ENCODE measurements at regions not wholly inside any gene's neighbourhood (a gene's known extent, or its start where the extent isn't known, plus 50 kb on each side); places are given as distances from the start of the nearest gene placed in this dataset.
A peak's percentile ranks its signal among the peaks of the same experiment; 100 is the strongest.

- TF ChIP-seq JUND (IDR thresholded peaks at IDR 0.05; ENCODE audit: low read depth, low read length), result peak; percentile 48; the same call in 1 of the 2 replicates
- no peak for TF ChIP-seq ZNF274 (IDR thresholded peaks at IDR 0.05; ENCODE audit: insufficient read depth, insufficient read length)
- no peak for TF ChIP-seq KLF5 (IDR thresholded peaks at IDR 0.05; ENCODE audit: partially characterized antibody)
- no peak for TF ChIP-seq USF2 (IDR thresholded peaks at IDR 0.05; ENCODE audit: borderline replicate concordance, low read depth, low read length)
- no peak for TF ChIP-seq BRCA1 (IDR thresholded peaks at IDR 0.05; ENCODE audit: low read depth, low read length)
- TF ChIP-seq SMAD5 (IDR thresholded peaks at IDR 0.05; ENCODE audit: low read depth), result no peak
- no peak for TF ChIP-seq PAX8 (IDR thresholded peaks at IDR 0.05)
- TF ChIP-seq BCL11A (IDR thresholded peaks at IDR 0.05; ENCODE audit: low read depth, low read length), result peak; percentile 95
- TF ChIP-seq GATAD2B (conservative IDR thresholded peaks at IDR 0.05; ENCODE audit: low read depth), result peak; percentile 64; the same call in 1 of the 2 replicates
- TF ChIP-seq HCFC1 (IDR thresholded peaks at IDR 0.05; ENCODE audit: low read length), result no peak
- TF ChIP-seq CBX5 (IDR thresholded peaks at IDR 0.05; ENCODE audit: low read depth), result no peak
- no peak for TF ChIP-seq SUPT20H (IDR thresholded peaks at IDR 0.05; ENCODE audit: borderline replicate concordance, control insufficient read depth, low read depth, low read length)
- no peak for TF ChIP-seq CHD4 (IDR thresholded peaks at IDR 0.05)
- peak in 1 of 2 experiments; percentile 66; a peak in 1 of 3 replicates for TF ChIP-seq EGR1 (IDR thresholded peaks at IDR 0.05; ENCODE audit: borderline replicate concordance in 1 of 2, low read depth in 2 of 2, low read length in 2 of 2)
- peak; percentile 96 for TF ChIP-seq ATF2 (IDR thresholded peaks at IDR 0.05; ENCODE audit: low read length)
- peak; percentile 86 for TF ChIP-seq POU2F2 (IDR thresholded peaks at IDR 0.05; ENCODE audit: borderline replicate concordance, low read depth, low read length)
- no peak for TF ChIP-seq SIN3A (IDR thresholded peaks at IDR 0.05; ENCODE audit: low read depth, low read length)
- TF ChIP-seq, protein P1, sequence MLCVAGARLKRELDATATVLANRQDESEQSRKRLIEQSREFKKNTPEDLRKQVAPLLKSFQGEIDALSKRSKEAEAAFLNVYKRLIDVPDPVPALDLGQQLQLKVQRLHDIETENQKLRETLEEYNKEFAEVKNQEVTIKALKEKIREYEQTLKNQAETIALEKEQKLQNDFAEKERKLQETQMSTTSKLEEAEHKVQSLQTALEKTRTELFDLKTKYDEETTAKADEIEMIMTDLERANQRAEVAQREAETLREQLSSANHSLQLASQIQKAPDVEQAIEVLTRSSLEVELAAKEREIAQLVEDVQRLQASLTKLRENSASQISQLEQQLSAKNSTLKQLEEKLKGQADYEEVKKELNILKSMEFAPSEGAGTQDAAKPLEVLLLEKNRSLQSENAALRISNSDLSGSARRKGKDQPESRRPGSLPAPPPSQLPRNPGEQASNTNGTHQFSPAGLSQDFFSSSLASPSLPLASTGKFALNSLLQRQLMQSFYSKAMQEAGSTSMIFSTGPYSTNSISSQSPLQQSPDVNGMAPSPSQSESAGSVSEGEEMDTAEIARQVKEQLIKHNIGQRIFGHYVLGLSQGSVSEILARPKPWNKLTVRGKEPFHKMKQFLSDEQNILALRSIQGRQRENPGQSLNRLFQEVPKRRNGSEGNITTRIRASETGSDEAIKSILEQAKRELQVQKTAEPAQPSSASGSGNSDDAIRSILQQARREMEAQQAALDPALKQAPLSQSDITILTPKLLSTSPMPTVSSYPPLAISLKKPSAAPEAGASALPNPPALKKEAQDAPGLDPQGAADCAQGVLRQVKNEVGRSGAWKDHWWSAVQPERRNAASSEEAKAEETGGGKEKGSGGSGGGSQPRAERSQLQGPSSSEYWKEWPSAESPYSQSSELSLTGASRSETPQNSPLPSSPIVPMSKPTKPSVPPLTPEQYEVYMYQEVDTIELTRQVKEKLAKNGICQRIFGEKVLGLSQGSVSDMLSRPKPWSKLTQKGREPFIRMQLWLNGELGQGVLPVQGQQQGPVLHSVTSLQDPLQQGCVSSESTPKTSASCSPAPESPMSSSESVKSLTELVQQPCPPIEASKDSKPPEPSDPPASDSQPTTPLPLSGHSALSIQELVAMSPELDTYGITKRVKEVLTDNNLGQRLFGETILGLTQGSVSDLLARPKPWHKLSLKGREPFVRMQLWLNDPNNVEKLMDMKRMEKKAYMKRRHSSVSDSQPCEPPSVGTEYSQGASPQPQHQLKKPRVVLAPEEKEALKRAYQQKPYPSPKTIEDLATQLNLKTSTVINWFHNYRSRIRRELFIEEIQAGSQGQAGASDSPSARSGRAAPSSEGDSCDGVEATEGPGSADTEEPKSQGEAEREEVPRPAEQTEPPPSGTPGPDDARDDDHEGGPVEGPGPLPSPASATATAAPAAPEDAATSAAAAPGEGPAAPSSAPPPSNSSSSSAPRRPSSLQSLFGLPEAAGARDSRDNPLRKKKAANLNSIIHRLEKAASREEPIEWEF (IDR thresholded peaks at IDR 0.05; ENCODE audit: insufficient replicate concordance, low read depth, low read length), result peak; percentile 87
- peak; percentile 78 to 88 for TF ChIP-seq BHLHE40 (IDR thresholded peaks at IDR 0.05; ENCODE audit: borderline replicate concordance in 1 of 2, low read depth in 2 of 2, low read length in 1 of 2)
- peak; percentile 97 for TF ChIP-seq FOXM1 (IDR thresholded peaks at IDR 0.05; ENCODE audit: low read depth, low read length)
- TF ChIP-seq FOS (IDR thresholded peaks at IDR 0.05; ENCODE audit: borderline replicate concordance, extremely low read depth, insufficient read length), result no peak
- peak in 1 of 2 experiments; percentile 98; a peak in 2 of 4 replicates for TF ChIP-seq ETV6 (conservative IDR thresholded peaks at IDR 0.05 in 1 of 2, IDR thresholded peaks at IDR 0.05 in 1 of 2; ENCODE audit: borderline replicate concordance in 1 of 2, low read depth in 1 of 2)
- peak; percentile 82; the same call in 1 of the 2 replicates for TF ChIP-seq ATF7 (IDR thresholded peaks at IDR 0.05; ENCODE audit: low read depth)
These were observed 135.4 kb upstream of the MGAT5 start (continued) for GRCh38 chr2:134118279-134119116.

Measured in GM12878 (cell line).